GM13977 (cell line): ENCODE measurements at regions not wholly inside any gene's neighbourhood (a gene's known extent, or its start where the extent isn't known, plus 50 kb on each side); places are given as distances from the start of the nearest gene placed in this dataset.

Experiments
- DNase-seq: peaks from one replicate; pipeline ENCODE4 v3.0.0; 2012; ENCODE audit warnings: low spot score
- CTCF ChIP-seq: IDR thresholded peaks from 2 replicates; pipeline ENCODE4 v1.5.1; 2012; ENCODE audit warnings: mild to moderate bottlenecking, control low read depth; ENCODE audit not compliant: insufficient read depth; ENCODE audit errors: extremely low read depth, missing control alignments
- in situ Hi-C: fragments of 300-500 bp; cut with MboI; formaldehyde crosslinking; loops from one replicate; pipeline ENCODE4 v1.12.0; 2022; ENCODE audit warnings: low sequenced_read_pairs, low pct_unique_long_range_greater_than_20kb, mixed read lengths, inconsistent platforms; ENCODE audit not compliant: unreplicated experiment

- TF ChIP-seq CTCF: no peak
- no peak for DNase-seq
- in situ Hi-C loops: loop anchor here (25.0 kb wide), 1 partner anchor 1765 kb away; no protein-coding TSS in a partner anchor
Observed at GRCh38 chrX:43552156-43552555, 103.9 kb upstream of the MAOA start.

GRCh38 chrX:43552703-43553102, 103.4 kb upstream of the MAOA start:
- in situ Hi-C loops: loop anchor here (25.0 kb wide), 1 partner anchor 1765 kb away; no protein-coding TSS in a partner anchor
- no peak for DNase-seq
- TF ChIP-seq CTCF: no peak

GRCh38 chrX:43553257-43553656, 102.8 kb upstream of the MAOA start:
- in situ Hi-C loops: loop anchor here (25.0 kb wide), 1 partner anchor 1766 kb away; no protein-coding TSS in a partner anchor
- DNase-seq: no peak
- TF ChIP-seq CTCF: no peak

GRCh38 chrX:43556207-43556606, 99.9 kb upstream of the MAOA start:
- in situ Hi-C loops: loop anchor here (25.0 kb wide), 1 partner anchor 1769 kb away; no protein-coding TSS in a partner anchor
- no peak for TF ChIP-seq CTCF
- no peak for DNase-seq

- in situ Hi-C loops: loop anchor here (25.0 kb wide), 1 partner anchor 1770 kb away; no protein-coding TSS in a partner anchor
- peak; percentile 42 for DNase-seq
- TF ChIP-seq CTCF: peak; percentile 77
Observed at GRCh38 chrX:43557792-43558191, 98.3 kb upstream of the MAOA start.

GRCh38 chrX:43559644-43560043, 96.5 kb upstream of the MAOA start:
- DNase-seq: no peak
- in situ Hi-C loops: loop anchor here (25.0 kb wide), 1 partner anchor 1772 kb away; no protein-coding TSS in a partner anchor
- TF ChIP-seq CTCF: peak; percentile 27
